HepG2 (cell line): ENCODE measurements at regions not wholly inside any gene's neighbourhood (a gene's known extent, or its start where the extent isn't known, plus 50 kb on each side); places are given as distances from the start of the nearest gene placed in this dataset.

Source experiments
- ARNT2 ChIP-seq: sonication (generic); formaldehyde crosslinking; IDR thresholded peaks from 2 replicates; pipeline ENCODE4 v1.8.0; 2022; ENCODE audit warnings: mild to moderate bottlenecking, low read depth, missing genetic modification reagents, moderate library complexity
- NR2F6 ChIP-seq, 2 experiments: IDR thresholded peaks; 2 replicates each; pipeline ENCODE4 v1.6.1; 2016; ENCODE audit warnings: antibody characterized with exemption in 1 of 2, mild to moderate bottlenecking in 1 of 2
- RFX5 ChIP-seq: IDR thresholded peaks from 2 replicates; pipeline ENCODE4 v1.6.1; 2011; ENCODE audit warnings: low read depth, low read length, improper control_type of control experiment
- SAP130 ChIP-seq: IDR thresholded peaks from 2 replicates; pipeline ENCODE4 v1.6.1; 2016; ENCODE audit warnings: low read depth
- YY1 ChIP-seq: IDR thresholded peaks from 2 replicates; pipeline ENCODE4 v1.6.1; 2011; ENCODE audit warnings: low read length, low read depth, moderate library complexity, mild to moderate bottlenecking; ENCODE audit not compliant: insufficient read depth, insufficient replicate concordance
- ZBTB1 ChIP-seq: sonication (generic); formaldehyde crosslinking; IDR thresholded peaks from 2 replicates; pipeline ENCODE4 v1.4.0; 2020; ENCODE audit warnings: missing genetic modification reagents, borderline replicate concordance
- ZBTB7A ChIP-seq: sonication (generic); formaldehyde crosslinking; IDR thresholded peaks from 2 replicates; pipeline ENCODE4 v1.8.0; 2022; ENCODE audit warnings: mild to moderate bottlenecking, missing genetic modification reagents
- ZC3H4 ChIP-seq: sonication (generic); formaldehyde crosslinking; IDR thresholded peaks from 2 replicates; pipeline ENCODE4 v1.4.0; 2020; ENCODE audit warnings: missing genetic modification reagents, borderline replicate concordance
- ZNF263 ChIP-seq: sonication (generic); formaldehyde crosslinking; IDR thresholded peaks from 2 replicates; pipeline ENCODE4 v1.4.0; 2020; ENCODE audit warnings: missing genetic modification reagents
- TF ChIP-seq, protein P1 (sequence below): sonication (generic); formaldehyde crosslinking; IDR thresholded peaks from 2 replicates; pipeline ENCODE4 v1.5.0; 2020; ENCODE audit warnings: mild to moderate bottlenecking, missing genetic modification reagents, moderate library complexity
- TF ChIP-seq, protein P2 (sequence below): sonication (generic); formaldehyde crosslinking; IDR thresholded peaks from 2 replicates; pipeline ENCODE4 v1.4.0; 2020; ENCODE audit warnings: missing genetic modification reagents, borderline replicate concordance
- TF ChIP-seq, protein P3 (sequence below): sonication (generic); formaldehyde crosslinking; IDR thresholded peaks from 2 replicates; pipeline ENCODE4 v1.4.0; 2020; ENCODE audit warnings: missing genetic modification reagents

DNA sequence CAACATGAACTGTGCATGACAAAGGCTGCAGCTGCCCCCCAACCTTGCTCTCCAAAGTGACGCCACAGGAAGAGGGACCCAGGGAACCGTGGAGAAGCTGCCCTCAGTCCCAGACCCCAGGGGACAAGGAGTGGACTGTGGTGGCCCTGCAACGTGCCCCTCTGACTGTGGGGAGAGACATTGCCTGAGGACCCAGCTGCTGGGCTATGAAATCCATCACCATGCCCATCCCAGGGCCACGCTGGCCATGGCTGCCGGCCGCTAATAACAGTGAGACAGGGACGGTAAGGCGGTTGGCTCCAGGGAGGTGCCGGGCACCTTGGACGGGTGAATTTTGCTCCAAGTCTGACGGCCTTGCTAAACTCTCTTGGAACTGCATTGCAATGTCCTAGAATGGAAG, 211.3 kb upstream of the HDAC4 start:
- TF ChIP-seq SAP130 (CRISPR knock-in tag) (no peak), ZNF263 (no peak), ZBTB7A (CRISPR knock-in tag) (no peak), YY1 (no peak), ZBTB1 (CRISPR knock-in tag) (no peak), ZC3H4 (CRISPR knock-in tag) (no peak), NR2F6 (IDR thresholded peaks at IDR 0.05) (no peak), NR2F6 (CRISPR knock-in tag; IDR thresholded peaks at IDR 0.05) (no peak), ARNT2 (CRISPR knock-in tag) (no peak), RFX5 (no peak)
- TF ChIP-seq, protein P1, sequence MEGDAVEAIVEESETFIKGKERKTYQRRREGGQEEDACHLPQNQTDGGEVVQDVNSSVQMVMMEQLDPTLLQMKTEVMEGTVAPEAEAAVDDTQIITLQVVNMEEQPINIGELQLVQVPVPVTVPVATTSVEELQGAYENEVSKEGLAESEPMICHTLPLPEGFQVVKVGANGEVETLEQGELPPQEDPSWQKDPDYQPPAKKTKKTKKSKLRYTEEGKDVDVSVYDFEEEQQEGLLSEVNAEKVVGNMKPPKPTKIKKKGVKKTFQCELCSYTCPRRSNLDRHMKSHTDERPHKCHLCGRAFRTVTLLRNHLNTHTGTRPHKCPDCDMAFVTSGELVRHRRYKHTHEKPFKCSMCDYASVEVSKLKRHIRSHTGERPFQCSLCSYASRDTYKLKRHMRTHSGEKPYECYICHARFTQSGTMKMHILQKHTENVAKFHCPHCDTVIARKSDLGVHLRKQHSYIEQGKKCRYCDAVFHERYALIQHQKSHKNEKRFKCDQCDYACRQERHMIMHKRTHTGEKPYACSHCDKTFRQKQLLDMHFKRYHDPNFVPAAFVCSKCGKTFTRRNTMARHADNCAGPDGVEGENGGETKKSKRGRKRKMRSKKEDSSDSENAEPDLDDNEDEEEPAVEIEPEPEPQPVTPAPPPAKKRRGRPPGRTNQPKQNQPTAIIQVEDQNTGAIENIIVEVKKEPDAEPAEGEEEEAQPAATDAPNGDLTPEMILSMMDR, result no peak
- TF ChIP-seq, protein P2, sequence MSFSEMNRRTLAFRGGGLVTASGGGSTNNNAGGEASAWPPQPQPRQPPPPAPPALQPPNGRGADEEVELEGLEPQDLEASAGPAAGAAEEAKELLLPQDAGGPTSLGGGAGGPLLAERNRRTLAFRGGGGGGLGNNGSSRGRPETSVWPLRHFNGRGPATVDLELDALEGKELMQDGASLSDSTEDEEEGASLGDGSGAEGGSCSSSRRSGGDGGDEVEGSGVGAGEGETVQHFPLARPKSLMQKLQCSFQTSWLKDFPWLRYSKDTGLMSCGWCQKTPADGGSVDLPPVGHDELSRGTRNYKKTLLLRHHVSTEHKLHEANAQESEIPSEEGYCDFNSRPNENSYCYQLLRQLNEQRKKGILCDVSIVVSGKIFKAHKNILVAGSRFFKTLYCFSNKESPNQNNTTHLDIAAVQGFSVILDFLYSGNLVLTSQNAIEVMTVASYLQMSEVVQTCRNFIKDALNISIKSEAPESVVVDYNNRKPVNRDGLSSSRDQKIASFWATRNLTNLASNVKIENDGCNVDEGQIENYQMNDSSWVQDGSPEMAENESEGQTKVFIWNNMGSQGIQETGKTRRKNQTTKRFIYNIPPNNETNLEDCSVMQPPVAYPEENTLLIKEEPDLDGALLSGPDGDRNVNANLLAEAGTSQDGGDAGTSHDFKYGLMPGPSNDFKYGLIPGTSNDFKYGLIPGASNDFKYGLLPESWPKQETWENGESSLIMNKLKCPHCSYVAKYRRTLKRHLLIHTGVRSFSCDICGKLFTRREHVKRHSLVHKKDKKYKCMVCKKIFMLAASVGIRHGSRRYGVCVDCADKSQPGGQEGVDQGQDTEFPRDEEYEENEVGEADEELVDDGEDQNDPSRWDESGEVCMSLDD (CRISPR knock-in tag), result no peak
- TF ChIP-seq, protein P3, sequence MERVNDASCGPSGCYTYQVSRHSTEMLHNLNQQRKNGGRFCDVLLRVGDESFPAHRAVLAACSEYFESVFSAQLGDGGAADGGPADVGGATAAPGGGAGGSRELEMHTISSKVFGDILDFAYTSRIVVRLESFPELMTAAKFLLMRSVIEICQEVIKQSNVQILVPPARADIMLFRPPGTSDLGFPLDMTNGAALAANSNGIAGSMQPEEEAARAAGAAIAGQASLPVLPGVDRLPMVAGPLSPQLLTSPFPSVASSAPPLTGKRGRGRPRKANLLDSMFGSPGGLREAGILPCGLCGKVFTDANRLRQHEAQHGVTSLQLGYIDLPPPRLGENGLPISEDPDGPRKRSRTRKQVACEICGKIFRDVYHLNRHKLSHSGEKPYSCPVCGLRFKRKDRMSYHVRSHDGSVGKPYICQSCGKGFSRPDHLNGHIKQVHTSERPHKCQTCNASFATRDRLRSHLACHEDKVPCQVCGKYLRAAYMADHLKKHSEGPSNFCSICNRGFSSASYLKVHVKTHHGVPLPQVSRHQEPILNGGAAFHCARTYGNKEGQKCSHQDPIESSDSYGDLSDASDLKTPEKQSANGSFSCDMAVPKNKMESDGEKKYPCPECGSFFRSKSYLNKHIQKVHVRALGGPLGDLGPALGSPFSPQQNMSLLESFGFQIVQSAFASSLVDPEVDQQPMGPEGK, result no peak
